Suprapubic skin (tissue), 4 donors: ENCODE measurements at regions not wholly inside any gene's neighbourhood (a gene's known extent, or its start where the extent isn't known, plus 50 kb on each side); places are given as distances from the start of the nearest gene placed in this dataset.

Experiments used
- DNase-seq, 2 donors: peaks; one replicate each; pipeline ENCODE4 v3.0.0-alpha.2; 2019; ENCODE audit warnings: low spot score in 2 of 2
- H3K27ac ChIP-seq: fragments of 200-600 bp; sonication (generic); one replicate; pipeline ENCODE4 v1.5.1; 2019
- H3K27me3 ChIP-seq: fragments of 200-600 bp; sonication (generic); one replicate; pipeline ENCODE4 v1.5.1; 2019
- H3K36me3 ChIP-seq: fragments of 200-600 bp; sonication (generic); one replicate; pipeline ENCODE4 v1.5.1; 2019
- H3K4me1 ChIP-seq: fragments of 200-600 bp; sonication (generic); one replicate; pipeline ENCODE4 v1.5.1; 2019
- H3K4me3 ChIP-seq: fragments of 200-600 bp; sonication (generic); one replicate; pipeline ENCODE4 v1.5.1; 2019; ENCODE audit warnings: mild to moderate bottlenecking
- H3K9me3 ChIP-seq: fragments of 200-600 bp; sonication (generic); one replicate; pipeline ENCODE4 v1.5.1; 2019
- CTCF ChIP-seq, 2 donors: fragments of 200-600 bp in 1 of 2; fragments of 450-650 bp in 1 of 2; sonication (generic) in 1 of 2; IDR thresholded peaks; one replicate each; pipeline ENCODE4 v1.5.1; 2016 to 2019; ENCODE audit warnings: antibody characterized with exemption in 2 of 2, mild to moderate bottlenecking in 1 of 2, moderate library complexity in 1 of 2
- EP300 ChIP-seq: sonication (generic); formaldehyde crosslinking; IDR thresholded peaks from one replicate; pipeline ENCODE4 v1.6.1; 2017; ENCODE audit warnings: antibody characterized with exemption
- POLR2A ChIP-seq, 2 donors: fragments of 450-650 bp; IDR thresholded peaks; one replicate each; pipeline ENCODE4 v1.6.1; 2017; ENCODE audit warnings: antibody characterized with exemption in 2 of 2, mild to moderate bottlenecking in 2 of 2, moderate library complexity in 2 of 2
- POLR2AphosphoS5 ChIP-seq, 3 donors: sonication (generic); formaldehyde crosslinking; IDR thresholded peaks; one replicate each; pipeline ENCODE4 v1.6.1; 2017; ENCODE audit warnings: antibody characterized with exemption in 3 of 3
- WGBS: methylation state at CpG from one replicate; pipeline ENCODE4 v1.1.5; 2018; 5-methylcytosine and 5-hydroxymethylcytosine counted together

GRCh38 chr6:137311940-137312339, 92.8 kb upstream of the IFNGR1 start:
- no peak for TF ChIP-seq CTCF (IDR thresholded peaks at IDR 0.05)
- no peak for TF ChIP-seq POLR2A (IDR thresholded peaks at IDR 0.05)
- no peak for TF ChIP-seq EP300
- TF ChIP-seq POLR2AphosphoS5 (IDR thresholded peaks at IDR 0.05): no peak
- Histone ChIP-seq H3K4me3 (no peak overlapping the region), H3K27me3 (no peaks in the 10 kb centered on the region), H3K36me3 (no peaks in the 10 kb centered on the region), H3K9me3 (no peaks in the 10 kb centered on the region), H3K4me1 (peaks cover 21% of the 10 kb centered on the region), H3K27ac (no peak overlapping the region)
- WGBS: 70% methylated on average over 1 of the region's 1 CpG
- no peak for DNase-seq

DNA sequence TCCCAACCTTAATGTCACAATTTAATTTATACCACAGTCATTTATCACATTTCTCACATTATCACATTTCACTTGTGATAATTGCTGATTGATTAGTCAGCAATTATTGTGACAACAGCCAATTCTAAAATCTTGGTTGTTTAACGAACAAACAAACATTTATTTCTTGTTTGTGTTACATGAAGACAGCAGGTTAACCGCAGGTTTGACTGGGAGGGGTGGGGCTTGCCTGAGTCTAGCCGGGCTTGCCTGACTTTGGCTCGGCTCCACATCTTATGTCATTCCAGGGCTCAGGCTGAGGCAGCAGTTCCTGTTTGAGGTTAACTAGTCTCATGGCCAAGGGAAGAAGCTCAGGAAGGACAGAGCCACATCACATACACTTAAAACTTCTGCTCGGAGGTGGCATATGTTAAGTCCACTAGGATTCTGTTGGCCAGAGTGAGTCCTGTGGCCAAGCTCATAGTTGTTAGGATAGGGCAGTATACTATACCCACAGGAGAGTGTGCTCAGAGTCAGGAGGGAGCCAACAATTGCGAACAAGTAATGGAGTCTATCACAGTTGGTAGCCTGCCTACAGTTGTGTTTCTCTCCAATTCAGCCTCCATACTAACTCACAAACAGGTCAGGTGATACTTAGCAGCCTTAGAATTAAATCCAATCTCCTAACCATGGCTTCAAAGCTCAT, 90.0 kb upstream of the IFNGR1 start:
- WGBS: 27% methylated on average over 6 of the region's 6 CpGs
- no peaks in the 10 kb centered on the region for H3K27me3 ChIP-seq
- peak overlapping the region; percentile 8 for H3K27ac ChIP-seq
- H3K4me1 ChIP-seq: peaks cover 23% of the 10 kb centered on the region
- TF ChIP-seq CTCF (IDR thresholded peaks at IDR 0.05) (no peak), POLR2A (IDR thresholded peaks at IDR 0.05) (no peak), POLR2AphosphoS5 (IDR thresholded peaks at IDR 0.05) (no peak), EP300 (no peak)
- H3K9me3 ChIP-seq: no peaks in the 10 kb centered on the region
- no peaks in the 10 kb centered on the region for H3K36me3 ChIP-seq
- peak in 1 of 2 donors; percentile 81 for DNase-seq
- no peak overlapping the region for H3K4me3 ChIP-seq

DNA sequence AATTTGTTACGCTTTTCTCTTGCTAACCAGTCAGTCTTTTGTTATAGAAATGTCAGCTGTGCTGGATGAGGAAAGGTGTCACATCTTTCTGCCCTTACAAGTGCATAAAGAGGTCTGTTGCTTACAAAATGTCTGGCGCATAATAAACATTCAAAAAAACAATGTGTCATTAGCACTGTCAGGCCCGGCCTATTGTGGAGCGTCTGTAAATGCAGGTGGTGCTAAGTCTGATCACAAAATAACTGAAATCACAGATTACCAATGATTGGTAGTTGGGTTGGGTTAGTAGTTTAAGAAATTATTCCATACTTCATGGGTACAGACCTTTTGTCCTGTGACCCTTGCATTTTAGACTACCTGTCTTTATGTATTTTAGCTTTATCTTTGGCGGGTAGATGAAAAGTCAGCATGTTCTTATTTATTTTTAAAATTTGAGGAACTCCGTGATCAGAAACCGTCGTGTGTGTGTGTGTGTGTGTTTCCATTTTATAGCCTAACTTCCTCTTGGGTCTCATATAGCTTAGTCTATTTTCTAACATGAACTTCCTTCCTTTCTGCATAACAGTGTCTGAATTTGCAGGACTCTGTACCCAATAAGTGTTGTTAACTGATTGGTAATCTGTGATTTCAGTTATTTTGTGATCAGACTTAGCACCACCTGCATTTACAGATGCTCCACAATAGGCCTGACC, 88.1 kb upstream of the IFNGR1 start:
- Histone ChIP-seq H3K4me1 (peaks cover 16% of the 10 kb centered on the region), H3K27me3 (no peaks in the 10 kb centered on the region), H3K9me3 (no peaks in the 10 kb centered on the region), H3K4me3 (no peak overlapping the region), H3K36me3 (no peaks in the 10 kb centered on the region), H3K27ac (no peak overlapping the region)
- TF ChIP-seq POLR2AphosphoS5 (IDR thresholded peaks at IDR 0.05): no peak
- TF ChIP-seq EP300: no peak
- TF ChIP-seq POLR2A (IDR thresholded peaks at IDR 0.05): no peak
- TF ChIP-seq CTCF (IDR thresholded peaks at IDR 0.05): no peak
- 78% methylated on average over 8 of the region's 8 CpGs for WGBS
- no peak for DNase-seq

DNA sequence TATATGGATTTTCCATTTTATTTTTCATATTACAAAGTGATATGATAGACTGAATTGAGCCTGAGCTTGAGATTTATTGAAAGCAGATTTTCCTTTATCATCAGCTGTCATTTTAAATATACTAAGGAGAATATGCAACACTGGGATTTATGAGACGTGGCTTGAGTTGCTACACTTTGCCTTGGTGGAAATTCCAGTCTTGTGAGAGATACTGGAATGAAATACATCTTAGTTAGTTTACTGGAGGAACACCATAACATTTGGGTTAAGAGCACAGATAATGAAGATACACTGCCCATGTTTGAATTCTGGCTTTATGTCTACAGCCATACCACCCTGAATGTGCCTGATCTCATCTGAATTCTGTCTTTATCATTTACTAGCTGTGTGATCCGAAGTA, 86.5 kb upstream of the IFNGR1 start:
- H3K27me3 ChIP-seq: no peaks in the 10 kb centered on the region
- no peak for DNase-seq
- no peaks in the 10 kb centered on the region for H3K9me3 ChIP-seq
- 88% methylated on average over 2 of the region's 2 CpGs for WGBS
- no peak overlapping the region for H3K27ac ChIP-seq
- H3K4me1 ChIP-seq: peaks cover 16% of the 10 kb centered on the region
- no peak overlapping the region for H3K4me3 ChIP-seq
- no peaks in the 10 kb centered on the region for H3K36me3 ChIP-seq
- TF ChIP-seq CTCF (IDR thresholded peaks at IDR 0.05): no peak
- TF ChIP-seq POLR2AphosphoS5 (IDR thresholded peaks at IDR 0.05): no peak
- TF ChIP-seq POLR2A (IDR thresholded peaks at IDR 0.05): no peak
- no peak for TF ChIP-seq EP300

GRCh38 chr6:137304020-137304780, 85.0 kb upstream of the IFNGR1 start:
- TF ChIP-seq POLR2AphosphoS5 (IDR thresholded peaks at IDR 0.05) (no peak), CTCF (IDR thresholded peaks at IDR 0.05) (no peak), EP300 (no peak)
- Histone ChIP-seq H3K27ac (no peak overlapping the region), H3K4me3 (no peak overlapping the region), H3K9me3 (no peaks in the 10 kb centered on the region), H3K4me1 (peaks cover 11% of the 10 kb centered on the region), H3K27me3 (no peaks in the 10 kb centered on the region), H3K36me3 (no peaks in the 10 kb centered on the region)
- DNase-seq: no peak
- 68% methylated on average over 4 of the region's 4 CpGs for WGBS
